Heart right ventricle (tissue), 16 donors: ENCODE measurements at regions not wholly inside any gene's neighbourhood (a gene's known extent, or its start where the extent isn't known, plus 50 kb on each side); places are given as distances from the start of the nearest gene placed in this dataset.

ENCODE experiments used
- ATAC-seq, 8 donors: fragments of 200-7000 bp; cut with Tn5 transposase; one replicate each; pipeline ENCODE4 v1.9.1; 2020; ENCODE audit warnings: mild to moderate bottlenecking in 8 of 8, moderate library complexity in 8 of 8, moderate number of reproducible peaks in 1 of 8
- DNase-seq, 2 donors: peaks; one replicate each; pipeline ENCODE4 v3.0.0-alpha.2; 2020
- H3K27ac ChIP-seq, 10 donors: fragments of 200-600 bp; sonication (generic) in 2 of 10; one replicate each; pipeline versions ENCODE4 v1.5.0 to v1.8.0; 2020 to 2022; ENCODE audit warnings: mild to moderate bottlenecking in 3 of 10
- H3K27me3 ChIP-seq, 7 donors: fragments of 200-600 bp; one replicate each; pipeline ENCODE4 v1.8.0; 2021 to 2022; ENCODE audit warnings: mild to moderate bottlenecking in 2 of 7
- H3K36me3 ChIP-seq, 9 donors: fragments of 200-600 bp; sonication (generic) in 1 of 9; one replicate each; pipeline versions ENCODE4 v1.5.0 to v1.8.0; 2020 to 2022; ENCODE audit warnings: mild to moderate bottlenecking in 2 of 9
- H3K4me1 ChIP-seq, 9 donors: fragments of 200-600 bp; sonication (generic) in 1 of 9; one replicate each; pipeline versions ENCODE4 v1.5.0 to v1.8.0; 2020 to 2022; ENCODE audit warnings: mild to moderate bottlenecking in 4 of 9
- H3K4me3 ChIP-seq, 10 donors: fragments of 200-600 bp; sonication (generic) in 2 of 10; one replicate each; pipeline versions ENCODE4 v1.5.0 to v1.8.0; 2020 to 2022; ENCODE audit warnings: mild to moderate bottlenecking in 7 of 10, moderate library complexity in 2 of 10
- H3K9me3 ChIP-seq, 11 donors: fragments of 200-600 bp in 10 of 11; sonication (generic) in 2 of 11; one replicate each; pipeline versions ENCODE4 v1.5.0 to v1.8.0; 2013 to 2022; ENCODE audit warnings: mild to moderate bottlenecking in 2 of 11, control low read depth in 1 of 11, moderate library complexity in 1 of 11
- CTCF ChIP-seq, 9 donors: fragments of 200-600 bp; sonication (generic) in 2 of 9; IDR thresholded peaks; one replicate each; pipeline versions ENCODE4 v1.5.0 to v1.8.0; 2021 to 2022; ENCODE audit warnings: antibody characterized with exemption in 9 of 9, mild to moderate bottlenecking in 5 of 9, moderate library complexity in 1 of 9
- WGBS, 2 donors: extraction: QIAGEN DNeasy Blood & Tissue Kit; methylation state at CpG; one replicate each; pipeline ENCODE4 v1.1.7; 2013; ENCODE audit warnings: inconsistent platforms in 1 of 2; 5-methylcytosine and 5-hydroxymethylcytosine counted together
- intact Hi-C, 10 donors: fragments of 100-400 bp; cut with DNase I; formaldehyde crosslinking; loops; one replicate each; pipeline versions ENCODE4 v1.11.1 to v1.14.2; 2022
- donor health status: Arrhythmogenic right ventricular cardiomyopathy.
- donor health status: ischemic (EF 13 %, LVEDD 7.1; RV severe dilation, severe dysfunction).
- donor health status: healthy with polysubstance abuse.
- donor health status: DM: no; HTN: yes; CAD: no.
- donor health status: DM: no; HTN: no; CAD: no.
- donor health status: ischemic (EF 25% LVEDD 6.9; RV normal size, moderate dysfunction).
- donor health status: ischemic (EF 25% LVEDD 5.7; RV mildly dilated, moderate dysfunction).
- donor health status: healthy.
- donor health status: DM: yes; HTN: yes; CAD: no.
- donor health status: Ischemic cardiomyopathy.
- donor health status: ischemic (EF 35%, LVEDD 5.7; RV mildly dilated, moderate dysfunction).
- donor health status: nonischemic (EF 11% LVEDD 7.7; RV severe dilation, severe dysfunction).
- donor health status: DM: yes; HTN: yes; CAD: no.
- donor health status: PGD.
- donor health status: ischemic (EF 29% LVEDD 5.4; RV normal size, mild dysfunction).
- donor health status: nonischemic (EF 23%, LVEDD 6.1; RV moderate dilation, normal function).

GRCh38 chr2:64345998-64346397, 108.0 kb upstream of the LGALSL start:
- H3K27me3 ChIP-seq, result no peaks in the 10 kb centered on the region
- no peak overlapping the region for H3K27ac ChIP-seq
- no peak overlapping the region for H3K4me3 ChIP-seq
- intact Hi-C loops, result loop anchor here in 1 of 10 donors (5.0 kb wide), 1 partner anchor 141 kb away; no protein-coding TSS in a partner anchor
- no peak for ATAC-seq
- no peaks in the 10 kb centered on the region for H3K9me3 ChIP-seq
- peaks cover 0 to 3% (median 0%) of the 10 kb centered on the region in 9 donors for H3K4me1 ChIP-seq
- 98 to 100% methylated on average over 2 of the region's 2 CpGs for WGBS, 2 donors
- DNase-seq, result no peak
- TF ChIP-seq CTCF (IDR thresholded peaks at IDR 0.05), result no peak
- no peaks in the 10 kb centered on the region for H3K36me3 ChIP-seq

GRCh38 chr2:64348386-64349130, 105.4 kb upstream of the LGALSL start:
- no peaks in the 10 kb centered on the region for H3K27me3 ChIP-seq
- intact Hi-C loops, result loop anchor here in 1 of 10 donors (5.0 kb wide), 1 partner anchor 139 kb away; no protein-coding TSS in a partner anchor
- no peaks in the 10 kb centered on the region for H3K36me3 ChIP-seq
- no peak for TF ChIP-seq CTCF (IDR thresholded peaks at IDR 0.05)
- H3K4me3 ChIP-seq, result no peak overlapping the region
- peaks cover 0 to 14% (median 0%) of the 10 kb centered on the region in 11 donors for H3K9me3 ChIP-seq
- no peak for DNase-seq
- H3K4me1 ChIP-seq, result no peaks in the 10 kb centered on the region
- ATAC-seq, result no peak
- no peak overlapping the region for H3K27ac ChIP-seq
- 79 to 81% methylated on average over 6 of the region's 6 CpGs for whole genome bisulfite sequencing, 2 donors

GRCh38 chr2:64349131-64349530, 104.8 kb upstream of the LGALSL start:
- peaks cover 0 to 16% (median 0%) of the 10 kb centered on the region in 11 donors for H3K9me3 ChIP-seq
- ATAC-seq (no peak), DNase-seq (no peak)
- no peaks in the 10 kb centered on the region for H3K36me3 ChIP-seq
- WGBS, 2 donors, result 91 to 92% methylated on average over 2 of the region's 2 CpGs
- H3K27me3 ChIP-seq, result no peaks in the 10 kb centered on the region
- no peak overlapping the region for H3K4me3 ChIP-seq
- no peak for TF ChIP-seq CTCF (IDR thresholded peaks at IDR 0.05)
- no peak overlapping the region for H3K27ac ChIP-seq
- intact Hi-C loops, result loop anchor here in 1 of 10 donors (5.0 kb wide), 1 partner anchor 138 kb away; no protein-coding TSS in a partner anchor
- H3K4me1 ChIP-seq, result no peaks in the 10 kb centered on the region

GRCh38 chr2:64350996-64351395, 103.0 kb upstream of the LGALSL start:
- Histone ChIP-seq H3K27ac (no peak overlapping the region), H3K4me3 (no peak overlapping the region), H3K36me3 (no peaks in the 10 kb centered on the region), H3K9me3 (peaks cover 0 to 16% (median 0%) of the 10 kb centered on the region in 11 donors), H3K27me3 (peaks cover 0 to 15% (median 0%) of the 10 kb centered on the region in 7 donors), H3K4me1 (peaks cover 0 to 8% (median 0%) of the 10 kb centered on the region in 9 donors)
- WGBS, 2 donors, result 85 to 88% methylated on average over 2 of the region's 2 CpGs
- no peak for ATAC-seq
- no peak for DNase-seq
- no peak for TF ChIP-seq CTCF (IDR thresholded peaks at IDR 0.05)
- intact Hi-C loops, result no loop called here
